CD14-positive monocyte (primary cell): ENCODE measurements at regions not wholly inside any gene's neighbourhood (a gene's known extent, or its start where the extent isn't known, plus 50 kb on each side); places are given as distances from the start of the nearest gene placed in this dataset.

Source experiments
- DNase-seq, 3 donors: peaks; one replicate each; pipeline ENCODE4 v3.0.0-alpha.2; 2011 to 2022
- H2AFZ ChIP-seq: 2 replicates; pipeline ENCODE4 v1.6.0; 2012; ENCODE audit warnings: mild to moderate bottlenecking, low read depth, low read length, inconsistent platforms; ENCODE audit not compliant: insufficient read depth, poor library complexity, severe bottlenecking
- H3K27ac ChIP-seq, 2 donors: 1 replicate in 1 of 2; 2 replicates in 1 of 2; pipeline ENCODE4 v1.5.1; 2012 to 2013; ENCODE audit warnings: low read length in 2 of 2, control low read depth in 1 of 2, inconsistent platforms in 1 of 2, low read depth in 1 of 2, mild to moderate bottlenecking in 1 of 2
- H3K27me3 ChIP-seq, 2 donors: one replicate each; pipeline versions ENCODE4 v1.6.0 to v1.6.1; 2011 to 2013; ENCODE audit warnings: low read length in 2 of 2; ENCODE audit not compliant: control insufficient read depth in 2 of 2, insufficient read depth in 2 of 2
- H3K36me3 ChIP-seq, 2 donors: replicated peaks in 1 of 2; 1 replicate in 1 of 2; 2 replicates in 1 of 2; pipeline versions ENCODE4 v1.5.1 to v1.6.1; 2012 to 2013; ENCODE audit warnings: low read length in 2 of 2, control low read depth in 1 of 2, inconsistent platforms in 1 of 2, mild to moderate bottlenecking in 1 of 2; ENCODE audit not compliant: insufficient read depth in 2 of 2, control insufficient read depth in 1 of 2
- H3K4me1 ChIP-seq, 2 donors: 1 replicate in 1 of 2; 2 replicates in 1 of 2; pipeline versions ENCODE4 v1.5.1 to v1.6.1; 2012 to 2013; ENCODE audit warnings: low read length in 2 of 2, control low read depth in 1 of 2, inconsistent platforms in 1 of 2, mild to moderate bottlenecking in 1 of 2, moderate library complexity in 1 of 2; ENCODE audit not compliant: insufficient read depth in 2 of 2, control insufficient read depth in 1 of 2
- H3K4me2 ChIP-seq: replicated peaks from 2 replicates; pipeline ENCODE3; 2012; ENCODE audit warnings: low read length, moderate library complexity, mild to moderate bottlenecking; ENCODE audit not compliant: poor library complexity, severe bottlenecking; ENCODE audit errors: extremely low read depth
- H3K4me3 ChIP-seq, 3 experiments: fragments of 200-600 bp in 1 of 3; sonication (generic) in 1 of 3; replicated peaks in 1 of 3; 1 replicate in 2 of 3; 2 replicates in 1 of 3; pipeline ENCODE4 v1.5.1; 2011 to 2013; ENCODE audit warnings: low read length in 3 of 3, mild to moderate bottlenecking in 3 of 3, control low read depth in 2 of 3, low read depth in 2 of 3, inconsistent platforms in 1 of 3, moderate library complexity in 1 of 3
- H3K79me2 ChIP-seq: 2 replicates; pipeline ENCODE4 v1.6.0; 2012; ENCODE audit warnings: mild to moderate bottlenecking, control low read depth, inconsistent platforms, low read length, moderate library complexity; ENCODE audit not compliant: insufficient read depth
- H3K9ac ChIP-seq: 2 replicates; pipeline ENCODE4 v1.6.0; 2017; ENCODE audit warnings: low read length, mild to moderate bottlenecking; ENCODE audit not compliant: insufficient read depth, poor library complexity, severe bottlenecking
- H3K9me3 ChIP-seq, 2 donors: replicated peaks in 1 of 2; 1 replicate in 1 of 2; 2 replicates in 1 of 2; pipeline versions ENCODE4 v1.5.1 to v1.6.1; 2012 to 2013; ENCODE audit warnings: low read length in 2 of 2, control low read depth in 1 of 2; ENCODE audit not compliant: control insufficient read depth in 1 of 2, insufficient read depth in 1 of 2
- H4K20me1 ChIP-seq: 2 replicates; pipeline ENCODE4 v1.6.0; 2012; ENCODE audit warnings: mild to moderate bottlenecking, low read length, control low read depth, moderate library complexity; ENCODE audit not compliant: insufficient read depth
- H3K27ac Mint-ChIP-seq, 7 donors: one replicate each; pipeline ENCODE4 v1.8.0; 2020; ENCODE audit warnings: mild to moderate bottlenecking in 7 of 7, mixed read lengths in 7 of 7, moderate library complexity in 6 of 7, inconsistent platforms in 2 of 7
- H3K27me3 Mint-ChIP-seq, 3 donors: one replicate each; pipeline ENCODE4 v1.8.0; 2021 to 2022; ENCODE audit warnings: low read depth in 3 of 3, mild to moderate bottlenecking in 3 of 3, mixed read lengths in 3 of 3, moderate library complexity in 3 of 3, inconsistent platforms in 1 of 3
- H3K36me3 Mint-ChIP-seq, 2 donors: one replicate each; pipeline ENCODE4 v1.8.0; 2020; ENCODE audit warnings: mixed read lengths in 2 of 2, inconsistent platforms in 1 of 2, mild to moderate bottlenecking in 1 of 2
- H3K4me1 Mint-ChIP-seq: one replicate; pipeline ENCODE4 v1.8.0; 2020; ENCODE audit warnings: mild to moderate bottlenecking, mixed read lengths
- H3K4me3 Mint-ChIP-seq, 2 donors: one replicate each; pipeline ENCODE4 v1.8.0; 2020; ENCODE audit warnings: mild to moderate bottlenecking in 2 of 2, mixed read lengths in 2 of 2, moderate library complexity in 1 of 2
- H3K9me3 Mint-ChIP-seq, 7 donors: one replicate each; pipeline ENCODE4 v1.8.0; 2020 to 2022; ENCODE audit warnings: mixed read lengths in 7 of 7, mild to moderate bottlenecking in 6 of 7, moderate library complexity in 6 of 7, inconsistent platforms in 2 of 7
- CTCF ChIP-seq: fragments of 200-600 bp; IDR thresholded peaks from one replicate; pipeline ENCODE4 v1.8.0; 2022; ENCODE audit warnings: antibody characterized with exemption, mild to moderate bottlenecking
- WGBS: methylation state at CpG from one replicate; pipeline ENCODE4 v1.1.5; 2013; ENCODE audit warnings: missing lambda C conversion rate; ENCODE audit not compliant: insufficient coverage; 5-methylcytosine and 5-hydroxymethylcytosine counted together
- intact Hi-C, 2 donors: fragments of 100-400 bp; cut with micrococcal nuclease; formaldehyde crosslinking; loops; one replicate each; pipeline versions ENCODE4 v1.15.0 to v1.15.1; 2023

DNA sequence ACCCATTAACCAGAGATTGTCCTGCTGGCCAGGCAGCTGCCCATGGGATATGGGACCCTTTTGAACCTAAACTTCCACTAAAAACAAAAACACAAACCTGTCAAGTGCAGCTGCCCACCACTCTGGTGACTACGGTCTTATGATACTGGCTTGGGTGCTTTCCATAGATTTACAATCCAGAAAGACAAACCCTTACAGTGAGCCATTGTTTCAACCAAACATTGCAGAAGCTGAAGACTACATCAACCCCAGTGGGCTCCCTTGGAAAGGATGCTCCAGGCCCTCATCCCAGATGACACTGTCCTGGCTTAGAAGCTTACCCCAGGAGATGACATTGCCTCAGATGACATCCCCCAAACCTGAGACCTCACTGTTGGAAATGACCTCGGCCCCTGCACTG lies 56.9 kb upstream of the WNT11 start:
- intact Hi-C loops: no loop called here
- no peak for DNase-seq
- Histone ChIP-seq H3K4me2 (no peak overlapping the region), H3K4me3 (no peak overlapping the region), H3K27ac (no peak overlapping the region), H4K20me1 (no peaks in the 10 kb centered on the region), H3K79me2 (no peaks in the 10 kb centered on the region), H3K9ac (no peak overlapping the region), H3K36me3 (no peaks in the 10 kb centered on the region), H3K4me1 (peaks cover 0 to 7% of the 10 kb centered on the region in 2 donors), H2AFZ (no peak overlapping the region), H3K9me3 (no peaks in the 10 kb centered on the region), H3K27me3 (no peaks in the 10 kb centered on the region)
- H3K36me3 Mint-ChIP-seq: no peaks in the 10 kb centered on the region
- H3K4me3 Mint-ChIP-seq: no peak overlapping the region
- H3K4me1 Mint-ChIP-seq: peaks cover 8% of the 10 kb centered on the region
- 92% methylated on average over 1 of the region's 2 CpGs for WGBS
- no peaks in the 10 kb centered on the region for H3K9me3 Mint-ChIP-seq
- peak overlapping the region in 1 of 7 donors; percentile 10 for H3K27ac Mint-ChIP-seq
- peaks cover 2 to 5% (median 5%) of the 10 kb centered on the region in 3 donors for H3K27me3 Mint-ChIP-seq
- no peak for TF ChIP-seq CTCF

- no peak for TF ChIP-seq CTCF
- Histone ChIP-seq H2AFZ (no peak overlapping the region), H3K79me2 (no peaks in the 10 kb centered on the region), H3K4me1 (no peaks in the 10 kb centered on the region), H3K36me3 (no peaks in the 10 kb centered on the region), H3K4me2 (no peak overlapping the region), H3K4me3 (no peak overlapping the region), H3K9me3 (no peaks in the 10 kb centered on the region), H3K27ac (no peak overlapping the region), H4K20me1 (no peaks in the 10 kb centered on the region), H3K9ac (no peak overlapping the region), H3K27me3 (no peaks in the 10 kb centered on the region)
- Mint-ChIP-seq H3K9me3 (no peaks in the 10 kb centered on the region), H3K27me3 (peaks cover 2 to 6% (median 5%) of the 10 kb centered on the region in 3 donors), H3K4me1 (no peaks in the 10 kb centered on the region), H3K27ac (no peak overlapping the region), H3K4me3 (no peak overlapping the region), H3K36me3 (no peaks in the 10 kb centered on the region)
- WGBS: 96% methylated on average over 3 of the region's 10 CpGs
- no peak for DNase-seq
- intact Hi-C loops: no loop called here
Observed at GRCh38 chr11:76260296-76260925, 54.1 kb upstream of the WNT11 start.
